ENCODE measurements at regions not wholly inside any gene's neighbourhood (a gene's known extent, or its start where the extent isn't known, plus 50 kb on each side); places are given as distances from the start of the nearest gene placed in this dataset.

DNA sequence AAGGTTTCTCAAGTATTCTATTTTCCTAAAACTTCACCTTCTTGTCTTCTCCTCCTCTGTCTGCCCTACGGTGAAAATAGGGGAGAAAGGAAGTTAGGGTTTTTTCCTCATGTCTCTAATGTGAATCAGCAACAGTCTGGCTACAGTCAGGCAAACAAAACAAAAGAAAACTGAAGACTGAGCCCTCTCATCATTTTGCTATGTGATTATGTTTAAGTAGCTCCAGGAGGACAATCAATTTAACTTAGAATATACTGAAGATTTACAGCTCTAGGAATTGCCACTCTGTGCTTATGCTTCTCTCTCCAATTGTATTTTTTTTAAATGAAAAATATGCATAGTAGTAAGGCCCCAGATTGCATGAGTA is 316.2 kb downstream of the GPAT3 start:
- Histone ChIP-seq H3K4me1 (replicated peaks) (peaks cover 69% of the 10 kb centered on the region), H3K27ac (peak overlapping the region; percentile 99), H3K4me3 (no peak overlapping the region), H3K27me3 (replicated peaks) (no peaks in the 10 kb centered on the region), H3K9me3 (replicated peaks) (no peaks in the 10 kb centered on the region), H3K36me3 (no peaks in the 10 kb centered on the region)
- DNase-seq (ENCODE audit: low read depth in 1 of 2, low spot score in 2 of 2): peak in 1 of 2 experiments; percentile 87

DNA sequence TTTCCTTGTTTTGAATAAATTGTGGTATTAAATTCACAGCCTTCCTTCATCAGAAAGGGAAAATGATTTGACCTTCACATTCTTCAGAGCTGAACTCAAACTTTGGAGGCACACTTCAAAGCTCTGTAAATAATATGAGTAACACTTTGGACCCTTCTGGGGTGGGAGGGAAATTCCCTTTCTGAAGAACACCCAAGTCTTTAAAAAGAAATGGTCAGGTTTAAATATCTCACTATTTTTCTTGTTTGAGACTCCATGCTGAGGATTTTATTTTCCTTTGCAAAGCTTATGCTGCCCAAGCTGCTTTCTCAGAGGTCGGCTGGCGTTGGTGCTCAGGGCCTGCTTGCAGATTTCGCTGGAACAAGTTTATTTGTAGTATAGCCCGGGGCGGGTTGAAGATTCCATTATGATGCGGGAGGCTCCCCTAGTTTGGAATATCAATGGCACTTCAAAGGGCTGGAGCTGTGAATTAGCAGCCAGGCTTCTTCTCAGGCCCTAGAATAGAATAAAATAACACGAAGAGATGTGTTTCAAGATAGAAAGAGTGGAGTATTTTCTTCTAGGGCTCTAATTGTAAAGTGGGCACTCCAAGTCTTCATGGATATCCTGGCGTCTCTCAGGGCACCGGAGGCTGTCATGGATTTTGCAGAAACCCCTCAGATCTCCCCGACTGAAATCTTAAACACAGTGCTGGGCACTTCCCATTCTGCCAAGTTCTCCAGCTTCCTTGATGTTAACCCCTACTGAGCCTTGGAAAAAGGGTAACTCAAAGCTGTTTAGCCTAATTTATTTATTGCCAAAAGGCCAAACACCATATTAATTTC is 315.6 kb downstream of the GPAT3 start:
- H3K4me1 ChIP-seq (replicated peaks): peaks cover 63% of the 10 kb centered on the region
- H3K4me3 ChIP-seq: no peak overlapping the region
- H3K36me3 ChIP-seq: no peaks in the 10 kb centered on the region
- no peaks in the 10 kb centered on the region for H3K9me3 ChIP-seq (replicated peaks)
- H3K27ac ChIP-seq: peak overlapping the region; percentile 99
- H3K27me3 ChIP-seq (replicated peaks): no peaks in the 10 kb centered on the region
- peak; percentile 70 to 92 for DNase-seq (ENCODE audit: low read depth in 1 of 2, low spot score in 2 of 2)

DNA sequence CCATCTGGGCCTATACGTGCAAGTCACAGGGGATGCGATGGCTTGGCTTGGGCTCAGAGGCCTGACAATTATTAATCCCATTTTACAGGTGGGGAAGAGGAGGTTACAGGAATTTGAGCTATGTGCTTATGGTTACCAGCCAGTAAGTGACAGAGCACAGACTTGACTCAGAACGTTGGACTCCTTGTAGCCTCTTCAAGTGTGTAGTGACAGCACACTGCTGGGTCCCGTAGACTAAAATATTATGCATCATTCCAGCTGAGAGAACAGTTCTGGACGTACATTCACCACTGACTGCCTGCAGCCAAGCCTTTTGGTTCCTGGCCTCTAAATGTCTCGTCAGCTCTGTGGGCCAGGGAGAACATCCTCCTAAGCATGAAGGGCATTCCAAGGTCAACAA is 314.5 kb downstream of the GPAT3 start:
- DNase-seq (ENCODE audit: low read depth in 1 of 2, low spot score in 2 of 2): peak; percentile 55 to 62

DNA sequence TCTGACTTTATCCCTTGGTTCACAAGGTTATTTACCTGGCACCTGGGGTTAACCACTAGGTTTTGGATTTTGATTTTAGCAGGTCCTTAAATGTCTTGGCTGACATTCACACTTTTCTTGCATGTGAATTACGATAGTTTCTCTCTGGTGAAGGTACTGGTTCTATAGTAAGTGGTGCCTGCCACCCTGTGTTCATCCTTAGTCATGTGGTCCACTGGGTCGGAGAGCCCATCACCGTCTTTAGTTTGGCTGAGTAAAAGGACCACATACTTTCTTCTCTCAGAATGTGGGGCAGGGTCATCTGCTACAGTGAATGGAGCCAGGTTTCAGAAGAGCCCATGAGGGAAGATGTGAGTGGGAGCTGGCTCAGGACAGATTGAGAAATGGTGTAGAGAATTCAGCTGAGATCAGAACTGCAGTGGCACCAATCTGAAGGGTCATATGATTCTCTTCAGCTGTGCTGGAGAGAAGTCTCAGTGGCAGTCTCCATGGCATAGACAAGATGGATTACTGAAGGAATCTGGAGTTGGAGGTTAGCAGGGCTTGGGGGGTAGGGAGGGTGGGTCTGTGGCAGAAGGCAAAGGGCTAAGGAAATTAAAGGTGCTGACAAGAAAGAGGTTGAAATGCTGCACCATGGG is 310.4 kb downstream of the GPAT3 start:
- Histone ChIP-seq H3K4me3 (no peak overlapping the region), H3K27me3 (replicated peaks) (no peaks in the 10 kb centered on the region), H3K4me1 (replicated peaks) (peaks cover 11% of the 10 kb centered on the region), H3K9me3 (replicated peaks) (no peaks in the 10 kb centered on the region), H3K27ac (no peak overlapping the region), H3K36me3 (no peaks in the 10 kb centered on the region)
- no peak for DNase-seq (ENCODE audit: low read depth in 1 of 2, low spot score in 2 of 2)

More for the DNA sequence above, 314.5 kb downstream of the GPAT3 start:
- H3K36me3 ChIP-seq: no peaks in the 10 kb centered on the region
- no peak overlapping the region for H3K4me3 ChIP-seq
- H3K4me1 ChIP-seq (replicated peaks): peaks cover 52% of the 10 kb centered on the region
- H3K27ac ChIP-seq: peak overlapping the region; percentile 99
- no peaks in the 10 kb centered on the region for H3K9me3 ChIP-seq (replicated peaks)
- H3K27me3 ChIP-seq (replicated peaks): no peaks in the 10 kb centered on the region

DNA sequence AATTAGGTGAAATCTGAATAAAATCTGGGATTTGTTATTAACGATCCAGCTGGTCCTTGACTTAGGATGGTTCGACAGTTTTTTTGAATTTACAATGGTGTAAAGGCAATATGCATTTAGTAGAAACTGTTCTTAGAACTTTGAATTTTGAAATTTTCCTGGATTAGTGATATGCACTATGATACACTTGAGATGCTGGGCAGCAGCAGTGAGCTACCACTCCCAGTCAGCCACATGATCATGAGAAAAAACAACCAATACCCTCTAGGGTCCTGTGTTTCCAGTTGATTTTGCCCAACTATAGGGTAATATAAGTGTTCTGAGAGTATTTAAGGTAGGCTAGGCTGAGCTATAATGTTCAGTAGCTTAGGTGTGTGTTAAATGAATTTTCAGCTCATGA is 303.7 kb downstream of the GPAT3 start:
- Histone ChIP-seq H3K4me1 (replicated peaks) (no peaks in the 10 kb centered on the region), H3K27ac (no peak overlapping the region), H3K4me3 (no peak overlapping the region), H3K36me3 (no peaks in the 10 kb centered on the region), H3K27me3 (replicated peaks) (no peaks in the 10 kb centered on the region), H3K9me3 (replicated peaks) (no peaks in the 10 kb centered on the region)
- DNase-seq (ENCODE audit: low read depth in 1 of 2, low spot score in 2 of 2): no peak

DNA sequence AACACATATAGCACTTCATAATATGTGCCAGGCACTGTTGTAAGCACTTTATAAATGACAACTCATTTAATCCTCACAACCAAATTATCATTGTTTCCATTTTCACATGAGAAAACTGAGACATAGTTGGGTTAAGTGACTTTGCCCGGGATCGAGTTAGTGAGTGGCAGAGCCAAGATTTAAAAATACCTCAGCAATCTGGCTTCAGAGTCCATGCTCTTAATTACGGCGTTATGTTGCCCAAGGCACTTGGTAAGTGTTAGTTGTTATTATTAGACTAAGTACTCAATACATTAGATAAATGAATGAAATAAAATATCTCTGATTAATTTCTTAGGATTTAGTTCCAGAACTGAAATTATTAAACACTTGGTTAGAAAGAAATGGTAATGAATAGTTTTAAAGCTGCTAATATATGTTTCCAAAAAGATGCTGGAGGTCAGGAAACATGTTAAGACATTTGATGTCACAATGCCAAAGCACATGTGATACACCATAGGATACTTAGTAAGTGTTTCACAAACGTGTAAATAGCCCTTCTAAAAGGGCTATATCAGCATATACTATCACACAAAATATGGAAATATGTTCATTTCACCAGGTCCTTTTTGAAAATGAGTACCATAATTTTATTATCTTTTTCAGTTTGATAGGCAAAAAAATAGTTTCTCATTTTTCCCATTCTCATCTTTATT is 301.9 kb downstream of the GPAT3 start:
- Histone ChIP-seq H3K4me1 (replicated peaks) (no peaks in the 10 kb centered on the region), H3K27me3 (replicated peaks) (no peaks in the 10 kb centered on the region), H3K9me3 (replicated peaks) (no peaks in the 10 kb centered on the region), H3K4me3 (no peak overlapping the region), H3K27ac (no peak overlapping the region), H3K36me3 (no peaks in the 10 kb centered on the region)
- DNase-seq (ENCODE audit: low read depth in 1 of 2, low spot score in 2 of 2): no peak

DNA sequence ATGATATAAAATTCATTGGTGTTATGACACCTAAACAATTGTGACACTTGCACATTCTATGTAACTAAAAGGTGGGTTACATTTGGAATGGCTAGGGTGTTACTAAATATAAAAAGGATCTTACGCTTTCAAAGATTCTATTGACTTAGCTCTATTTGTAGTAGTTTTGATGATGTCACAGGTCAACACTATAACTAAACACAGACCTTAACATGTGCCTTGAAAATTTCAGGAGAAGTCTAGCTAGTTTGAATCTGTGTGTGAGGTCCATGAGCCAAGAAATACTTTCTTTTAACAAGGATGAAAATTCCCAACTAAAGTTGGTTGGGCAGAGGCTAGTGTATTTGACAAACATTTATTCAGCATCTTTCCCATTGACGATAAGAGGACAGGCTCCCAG is 298.0 kb downstream of the GPAT3 start:
- no peak for DNase-seq (ENCODE audit: low read depth in 1 of 2, low spot score in 2 of 2)
- Histone ChIP-seq H3K4me3 (no peak overlapping the region), H3K4me1 (replicated peaks) (no peaks in the 10 kb centered on the region), H3K36me3 (no peaks in the 10 kb centered on the region), H3K27me3 (replicated peaks) (no peaks in the 10 kb centered on the region), H3K9me3 (replicated peaks) (no peaks in the 10 kb centered on the region), H3K27ac (no peak overlapping the region)

DNA sequence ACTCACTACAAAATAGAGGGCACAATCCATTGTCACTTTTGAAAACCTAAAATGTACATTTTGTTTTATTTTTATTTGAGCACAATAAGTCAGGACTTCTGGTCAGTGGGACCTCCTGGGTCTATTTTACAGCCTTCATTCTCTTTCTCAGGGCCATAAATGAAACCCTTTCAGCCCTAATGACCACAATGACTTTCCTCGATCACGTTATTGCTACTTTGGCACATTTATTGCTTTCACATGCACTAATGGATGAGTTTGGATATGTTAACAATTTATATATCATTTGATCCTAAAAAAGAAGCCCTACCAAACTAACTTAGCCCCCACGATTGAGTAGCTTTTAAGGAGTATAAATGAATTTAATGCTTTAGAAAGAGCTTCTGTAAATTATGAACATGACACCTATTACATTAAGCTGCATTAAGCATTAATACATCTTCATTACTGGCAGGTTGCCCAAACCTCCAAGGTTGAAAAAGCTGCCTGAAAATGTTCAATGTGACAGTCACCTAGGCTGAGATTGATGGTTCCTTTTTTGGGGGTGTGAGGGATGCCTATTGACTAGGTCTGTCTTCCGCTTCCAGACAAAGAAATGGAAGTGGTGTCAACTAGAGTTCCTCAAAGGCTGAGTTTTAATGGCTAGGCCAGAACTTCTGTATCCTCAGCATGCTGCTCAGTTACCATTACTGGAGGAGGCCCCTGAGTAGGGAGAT is 296.4 kb downstream of the GPAT3 start:
- H3K9me3 ChIP-seq (replicated peaks): no peaks in the 10 kb centered on the region
- H3K4me3 ChIP-seq: no peak overlapping the region
- H3K27me3 ChIP-seq (replicated peaks): no peaks in the 10 kb centered on the region
- no peak for DNase-seq (ENCODE audit: low read depth in 1 of 2, low spot score in 2 of 2)
- H3K36me3 ChIP-seq: no peaks in the 10 kb centered on the region
- H3K4me1 ChIP-seq (replicated peaks): no peaks in the 10 kb centered on the region
- no peak overlapping the region for H3K27ac ChIP-seq

DNA sequence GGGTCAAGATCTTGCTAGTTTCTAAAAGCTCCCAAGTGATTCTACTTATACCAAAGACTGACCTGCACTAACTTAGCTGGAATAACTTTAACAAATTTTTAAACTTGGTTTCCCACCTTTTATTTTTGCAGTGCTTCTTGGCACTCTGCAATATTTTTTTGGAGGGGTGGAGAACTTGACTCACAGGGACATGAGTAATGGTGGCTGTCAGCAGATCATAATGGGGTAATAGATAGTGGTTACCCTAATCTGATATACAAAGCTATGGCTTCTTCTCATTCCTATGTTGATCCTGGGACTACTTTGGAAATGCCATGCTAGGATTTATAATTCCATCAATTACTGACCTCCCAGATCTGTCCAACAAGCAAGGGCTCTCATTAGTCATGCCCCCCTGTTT is 295.7 kb downstream of the GPAT3 start:
- H3K4me3 ChIP-seq: no peak overlapping the region
- no peak for DNase-seq (ENCODE audit: low read depth in 1 of 2, low spot score in 2 of 2)
- no peaks in the 10 kb centered on the region for H3K9me3 ChIP-seq (replicated peaks)
- no peak overlapping the region for H3K27ac ChIP-seq
- no peaks in the 10 kb centered on the region for H3K4me1 ChIP-seq (replicated peaks)
- H3K27me3 ChIP-seq (replicated peaks): no peaks in the 10 kb centered on the region
- no peaks in the 10 kb centered on the region for H3K36me3 ChIP-seq

DNA sequence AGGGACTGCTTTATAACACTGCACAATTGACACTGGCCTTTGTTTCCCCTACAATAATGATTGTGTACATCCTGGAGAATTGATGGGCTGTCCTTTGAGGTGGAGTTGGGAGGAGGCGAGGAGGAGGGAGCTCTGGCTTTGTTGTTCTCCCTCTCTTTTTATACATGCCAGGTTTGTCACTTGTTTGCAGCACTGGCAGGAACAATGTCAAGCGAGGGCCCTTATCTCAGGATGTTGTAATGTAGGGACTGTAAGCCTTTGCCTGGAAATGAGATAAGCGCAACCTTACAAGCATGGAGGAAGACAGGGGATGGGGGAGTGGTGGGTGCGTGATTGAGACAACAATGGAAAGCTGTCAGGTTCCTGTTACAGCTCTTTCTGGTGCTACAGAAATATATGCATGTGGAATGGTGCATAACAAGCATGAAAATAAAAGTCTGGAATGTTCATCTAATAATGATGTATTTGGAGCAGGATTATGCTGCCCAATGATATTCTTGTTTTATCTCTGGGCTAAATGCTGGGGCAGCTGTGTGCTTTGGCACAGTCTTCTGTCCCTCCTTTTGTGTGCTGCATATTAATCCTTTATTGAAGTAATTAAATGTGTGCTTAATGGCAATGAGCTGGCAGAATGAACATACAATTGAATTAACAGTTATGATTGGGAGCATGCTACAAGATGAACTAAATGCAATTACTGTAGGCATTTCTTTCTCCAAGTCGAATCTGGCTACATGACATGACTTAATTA is 294.4 kb downstream of the GPAT3 start:
- H3K36me3 ChIP-seq: no peaks in the 10 kb centered on the region
- DNase-seq (ENCODE audit: low read depth in 1 of 2, low spot score in 2 of 2): no peak
- H3K27ac ChIP-seq: no peak overlapping the region
- H3K4me3 ChIP-seq: no peak overlapping the region
- no peaks in the 10 kb centered on the region for H3K27me3 ChIP-seq (replicated peaks)
- H3K9me3 ChIP-seq (replicated peaks): no peaks in the 10 kb centered on the region
- no peaks in the 10 kb centered on the region for H3K4me1 ChIP-seq (replicated peaks)

DNA sequence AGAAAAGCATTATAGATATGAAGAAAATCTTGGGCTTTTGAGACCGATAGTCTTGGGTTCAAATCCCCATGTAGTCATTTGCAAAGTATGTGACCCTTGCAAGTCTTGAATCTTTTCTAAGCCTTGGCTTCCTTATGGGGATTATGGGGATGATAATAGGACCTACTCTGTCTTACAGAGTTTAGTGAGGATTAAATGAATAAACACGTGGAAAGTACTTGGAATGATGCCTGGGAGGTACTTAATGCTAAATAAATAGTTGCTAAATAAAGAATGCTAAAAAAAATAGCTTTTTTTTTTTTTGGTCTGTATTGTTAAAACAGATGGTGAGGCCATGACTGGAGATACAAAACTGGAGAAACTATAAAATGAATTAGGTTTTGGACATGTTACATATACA is 292.7 kb downstream of the GPAT3 start:
- Histone ChIP-seq H3K27ac (no peak overlapping the region), H3K9me3 (replicated peaks) (no peaks in the 10 kb centered on the region), H3K36me3 (no peaks in the 10 kb centered on the region), H3K27me3 (replicated peaks) (no peaks in the 10 kb centered on the region), H3K4me3 (no peak overlapping the region), H3K4me1 (replicated peaks) (no peaks in the 10 kb centered on the region)
- peak in 1 of 2 experiments; percentile 24 for DNase-seq (ENCODE audit: low read depth in 1 of 2, low spot score in 2 of 2)

DNA sequence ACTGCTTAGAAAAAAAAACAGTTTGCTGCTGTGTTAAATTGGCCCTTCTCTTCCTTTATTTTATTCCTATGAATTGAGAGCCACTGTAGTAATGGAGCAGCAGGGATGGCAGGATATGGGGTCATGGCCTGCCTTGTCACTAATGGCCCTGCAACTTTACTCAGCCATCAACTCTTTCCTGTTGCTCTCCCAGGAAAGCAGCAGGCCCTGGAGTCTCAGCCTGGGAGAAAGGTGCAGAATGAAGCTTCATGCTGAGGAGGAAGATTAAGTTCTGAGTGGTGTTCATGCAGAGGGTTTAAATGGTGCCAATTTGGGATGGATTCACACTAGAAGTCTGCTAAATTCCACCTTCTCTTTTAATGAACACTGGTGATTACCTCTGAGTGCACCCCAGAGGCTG is 285.6 kb downstream of the GPAT3 start:
- DNase-seq (ENCODE audit: low read depth in 1 of 2, low spot score in 2 of 2): no peak
- Histone ChIP-seq H3K4me1 (replicated peaks) (no peaks in the 10 kb centered on the region), H3K27ac (no peak overlapping the region), H3K4me3 (no peak overlapping the region), H3K36me3 (no peaks in the 10 kb centered on the region), H3K9me3 (replicated peaks) (no peaks in the 10 kb centered on the region), H3K27me3 (replicated peaks) (no peaks in the 10 kb centered on the region)

DNA sequence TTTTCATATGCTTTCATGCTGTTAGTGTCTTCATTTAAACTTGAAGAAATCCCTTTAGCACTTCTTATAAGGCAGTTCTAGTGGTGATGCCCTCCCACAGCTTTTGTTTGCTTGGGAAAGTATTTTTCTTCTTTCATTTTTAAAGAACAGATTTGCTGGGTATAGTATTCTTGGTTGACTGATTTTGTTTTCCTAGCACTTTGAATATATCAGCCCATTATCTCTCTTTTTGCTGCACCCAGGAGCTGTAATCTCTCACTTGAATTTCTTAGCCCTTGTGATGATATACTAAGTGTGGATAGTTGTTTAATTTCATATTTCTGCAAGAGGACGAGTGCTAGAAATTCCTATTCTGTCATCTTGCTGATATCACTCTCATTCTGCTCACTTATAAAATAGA is 283.7 kb downstream of the GPAT3 start:
- Histone ChIP-seq H3K4me1 (replicated peaks) (no peaks in the 10 kb centered on the region), H3K36me3 (no peaks in the 10 kb centered on the region), H3K4me3 (no peak overlapping the region), H3K27ac (no peak overlapping the region), H3K27me3 (replicated peaks) (no peaks in the 10 kb centered on the region), H3K9me3 (replicated peaks) (no peaks in the 10 kb centered on the region)
- DNase-seq (ENCODE audit: low read depth in 1 of 2, low spot score in 2 of 2): no peak

Data from SJSA1 (cell line).